H1 (cell line): ENCODE measurements at regions not wholly inside any gene's neighbourhood (a gene's known extent, or its start where the extent isn't known, plus 50 kb on each side); places are given as distances from the start of the nearest gene placed in this dataset.

Experiments used
- CTCF ChIA-PET: fragments of 300-600 bp; sonication (Branson Sonifier 250); formaldehyde crosslinking; loops from one replicate; lab custom pipeline; 2021; ENCODE audit not compliant: partially characterized antibody; lab: Charles Lee
- POLR2A ChIA-PET: fragments of 300-600 bp; sonication (Branson Sonifier 250); formaldehyde crosslinking; loops from one replicate; lab custom pipeline; 2021; ENCODE audit warnings: inconsistent platforms; ENCODE audit not compliant: partially characterized antibody; lab: Charles Lee
- DNase-seq, 2 experiments: peaks; one replicate each; pipeline versions ENCODE4 v3.0.0 to v3.0.0-alpha.2; 2010 to 2022; ENCODE audit warnings: low spot score in 2 of 2, low read depth in 1 of 2, mixed read lengths in 1 of 2
- FAIRE-seq: peaks from 2 replicates; lab custom pipeline; 2011; peaks lifted over from hg19 to GRCh38; lab: Jason Lieb, UNC
- H2AFZ ChIP-seq: 2 replicates; pipeline ENCODE4 v1.8.1; 2012; ENCODE audit warnings: low read length, inconsistent platforms
- H2AK5ac ChIP-seq: 2 replicates; pipeline ENCODE4 v1.6.1; 2013; ENCODE audit warnings: low read depth, low read length
- H2BK120ac ChIP-seq: replicated peaks from 2 replicates; pipeline ENCODE3; 2013; ENCODE audit warnings: low read depth, low read length, inconsistent platforms
- H2BK12ac ChIP-seq: 2 replicates; pipeline ENCODE4 v1.6.1; 2013; ENCODE audit warnings: low read depth, low read length
- H2BK15ac ChIP-seq: 2 replicates; pipeline ENCODE4 v1.6.1; 2013; ENCODE audit warnings: low read length
- H2BK20ac ChIP-seq: 2 replicates; pipeline ENCODE4 v1.6.1; 2013; ENCODE audit warnings: low read length
- H2BK5ac ChIP-seq: 2 replicates; pipeline ENCODE4 v1.6.1; 2013; ENCODE audit warnings: low read depth, low read length
- H3K14ac ChIP-seq: 2 replicates; pipeline ENCODE4 v1.6.1; 2013; ENCODE audit warnings: inconsistent platforms; ENCODE audit not compliant: insufficient read length
- H3K18ac ChIP-seq: 2 replicates; pipeline ENCODE4 v1.6.1; 2013; ENCODE audit warnings: low read length; ENCODE audit errors: extremely low read depth
- H3K23ac ChIP-seq: 2 replicates; pipeline ENCODE4 v1.6.1; 2013; ENCODE audit warnings: inconsistent platforms; ENCODE audit not compliant: insufficient read length
- H3K23me2 ChIP-seq: 2 replicates; pipeline ENCODE4 v1.6.1; 2013; ENCODE audit warnings: low read depth, low read length
- H3K27ac ChIP-seq: 2 replicates; pipeline ENCODE4 v1.6.1; 2011; ENCODE audit warnings: low read depth, low read length, inconsistent platforms
- H3K27me3 ChIP-seq, 4 experiments: replicated peaks in 1 of 4; 1 replicate in 1 of 4; 2 replicates in 3 of 4; pipeline versions ENCODE4 v1.6.1 to v1.8.1; 2011 to 2013; ENCODE audit warnings: low read length in 3 of 4, mild to moderate bottlenecking in 3 of 4, inconsistent platforms in 2 of 4, mixed read lengths in 2 of 4, moderate library complexity in 1 of 4; ENCODE audit not compliant: control insufficient read depth in 3 of 4, insufficient read depth in 3 of 4; ENCODE audit errors: extremely low read depth in 1 of 4
- H3K36me3 ChIP-seq, 4 experiments: 2 replicates each; pipeline versions ENCODE4 v1.6.1 to v1.8.1; 2011 to 2013; ENCODE audit warnings: mild to moderate bottlenecking in 4 of 4, low read length in 3 of 4, moderate library complexity in 2 of 4, control low read depth in 1 of 4, inconsistent platforms in 1 of 4; ENCODE audit not compliant: insufficient read depth in 4 of 4, control insufficient read depth in 2 of 4
- H3K4ac ChIP-seq: replicated peaks from 2 replicates; pipeline ENCODE3; 2013; ENCODE audit warnings: low read length, low read depth, mixed read lengths, inconsistent platforms; ENCODE audit not compliant: insufficient read length
- H3K4me1 ChIP-seq, 4 experiments: replicated peaks in 1 of 4; 1 replicate in 1 of 4; 2 replicates in 3 of 4; pipeline versions ENCODE4 v1.6.1 to v1.8.1; 2011 to 2013; ENCODE audit warnings: low read length in 3 of 4, inconsistent platforms in 2 of 4, mixed read lengths in 1 of 4; ENCODE audit not compliant: insufficient read depth in 4 of 4, control insufficient read depth in 3 of 4
- H3K4me2 ChIP-seq, 2 experiments: 2 replicates each; pipeline versions ENCODE4 v1.6.1 to v1.8.1; 2011 to 2013; ENCODE audit warnings: low read depth in 2 of 2, low read length in 2 of 2, control low read depth in 1 of 2, inconsistent platforms in 1 of 2, mild to moderate bottlenecking in 1 of 2; ENCODE audit not compliant: insufficient read depth in 1 of 2
- H3K4me3 ChIP-seq, 4 experiments: fragments of 200-600, 300-600 bp in 1 of 4; sonication (generic), shearing (Covaris generic), sonication (Bioruptor Twin) in 1 of 4; 2 replicates each; pipeline versions ENCODE4 v1.5.1 to v1.8.1; 2011 to 2016; ENCODE audit warnings: low read length in 4 of 4, low read depth in 3 of 4, control low read depth in 2 of 4, inconsistent platforms in 2 of 4, mild to moderate bottlenecking in 2 of 4, mixed read lengths in 1 of 4, moderate library complexity in 1 of 4; ENCODE audit not compliant: insufficient read depth in 2 of 4; ENCODE audit errors: extremely low read depth in 1 of 4
- H3K56ac ChIP-seq: replicated peaks from 2 replicates; pipeline ENCODE3; 2013; ENCODE audit warnings: low read depth, mild to moderate bottlenecking, mixed read lengths, low read length, inconsistent platforms; ENCODE audit not compliant: insufficient read length
- H3K79me1 ChIP-seq: 2 replicates; pipeline ENCODE4 v1.6.1; 2013; ENCODE audit warnings: low read depth, low read length, control low read depth
- H3K79me2 ChIP-seq, 2 experiments: 2 replicates each; pipeline versions ENCODE4 v1.6.1 to v1.8.1; 2012 to 2013; ENCODE audit warnings: low read length in 2 of 2, mild to moderate bottlenecking in 2 of 2, inconsistent platforms in 1 of 2; ENCODE audit not compliant: insufficient read depth in 2 of 2, control insufficient read depth in 1 of 2
- H3K9ac ChIP-seq, 4 experiments: replicated peaks in 1 of 4; 1 replicate in 1 of 4; 2 replicates in 3 of 4; pipeline versions ENCODE4 v1.6.1 to v1.8.1; 2011 to 2013; ENCODE audit warnings: low read depth in 3 of 4, low read length in 3 of 4, control low read depth in 2 of 4, mild to moderate bottlenecking in 2 of 4, moderate library complexity in 2 of 4, inconsistent platforms in 1 of 4; ENCODE audit errors: extremely low read depth in 1 of 4
- H3K9me3 ChIP-seq, 2 experiments: 2 replicates each; pipeline versions ENCODE4 v1.6.1 to v1.8.1; 2012 to 2013; ENCODE audit warnings: mild to moderate bottlenecking in 2 of 2, moderate library complexity in 2 of 2, control low read depth in 1 of 2, inconsistent platforms in 1 of 2, low read depth in 1 of 2, low read length in 1 of 2, mixed read lengths in 1 of 2; ENCODE audit not compliant: insufficient read depth in 2 of 2
- H4K20me1 ChIP-seq, 2 experiments: replicated peaks in 1 of 2; 2 replicates each; pipeline versions ENCODE3 to v1.8.1; 2011 to 2013; ENCODE audit warnings: inconsistent platforms in 2 of 2, low read length in 2 of 2, mild to moderate bottlenecking in 1 of 2; ENCODE audit not compliant: insufficient read depth in 2 of 2, control insufficient read depth in 1 of 2
- H4K5ac ChIP-seq: 2 replicates; pipeline ENCODE4 v1.6.1; 2013; ENCODE audit warnings: low read length, low read depth, mixed read lengths, inconsistent platforms; ENCODE audit not compliant: insufficient read length
- H4K8ac ChIP-seq: 2 replicates; pipeline ENCODE4 v1.8.0; 2013; ENCODE audit warnings: mild to moderate bottlenecking, moderate library complexity, low read length, inconsistent platforms; ENCODE audit not compliant: insufficient read depth; ENCODE audit errors: extremely low read depth
- H4K91ac ChIP-seq: replicated peaks from 2 replicates; pipeline ENCODE3; 2013; ENCODE audit warnings: low read length, mixed read lengths, inconsistent platforms; ENCODE audit not compliant: insufficient read length
- BACH1 ChIP-seq: IDR thresholded peaks from 2 replicates; pipeline ENCODE4 v1.6.1; 2012; ENCODE audit warnings: low read length, improper control_type of control experiment
- CHD2 ChIP-seq: IDR thresholded peaks from 2 replicates; pipeline ENCODE4 v1.6.1; 2012; ENCODE audit warnings: low read length, improper control_type of control experiment
- EGR1 ChIP-seq: IDR thresholded peaks from 2 replicates; pipeline ENCODE4 v1.6.1; 2011; ENCODE audit warnings: low read depth, low read length, borderline replicate concordance
- HDAC2 ChIP-seq, 2 experiments: fragments of 300-600 bp in 1 of 2; sonication (generic) in 1 of 2; IDR thresholded peaks; 2 replicates each; pipeline ENCODE4 v1.6.1; 2011 to 2012; ENCODE audit warnings: low read depth in 2 of 2, low read length in 2 of 2, mild to moderate bottlenecking in 2 of 2, moderate library complexity in 2 of 2, borderline replicate concordance in 1 of 2, inconsistent platforms in 1 of 2
- KDM1A ChIP-seq: fragments of 200-600, 300-600 bp; sonication (generic); IDR thresholded peaks from 2 replicates; pipeline ENCODE4 v1.7.1; 2016; ENCODE audit warnings: mild to moderate bottlenecking, low read length, borderline replicate concordance
- SIRT6 ChIP-seq: IDR thresholded peaks from one replicate; pipeline ENCODE4 v1.7.1; 2012; ENCODE audit warnings: low read length, inconsistent platforms
- SUZ12 ChIP-seq: fragments of 200-600 bp; sonication (generic); IDR thresholded peaks from 2 replicates; pipeline ENCODE4 v1.6.1; 2012; ENCODE audit warnings: mild to moderate bottlenecking, inconsistent platforms, low read length, moderate library complexity, mixed read lengths
- TBP ChIP-seq: IDR thresholded peaks from 2 replicates; pipeline ENCODE4 v1.6.1; 2011; ENCODE audit warnings: low read depth, low read length, improper control_type of control experiment
- TCF12 ChIP-seq: IDR thresholded peaks from 2 replicates; pipeline ENCODE4 v1.6.1; 2011; ENCODE audit warnings: low read depth, mild to moderate bottlenecking, low read length
- ZNF274 ChIP-seq: IDR thresholded peaks from 2 replicates; pipeline ENCODE4 v1.7.0; 2012; ENCODE audit warnings: low read length, borderline replicate concordance; ENCODE audit errors: extremely low read depth
- WGBS, 2 experiments: shearing (Covaris generic) in 1 of 2; methylation state at CpG; one replicate each; pipeline versions ENCODE4 v1.1.6 to v1.1.7; 2013 to 2015; ENCODE audit warnings: low lambda C conversion rate in 2 of 2, mixed read lengths in 2 of 2, inconsistent platforms in 1 of 2, low coverage in 1 of 2, missing lambda C conversion rate in 1 of 2; ENCODE audit not compliant: insufficient replicate concordance in 2 of 2, insufficient coverage in 1 of 2, insufficient read length in 1 of 2; ENCODE audit errors: extremely low coverage in 1 of 2, missing lambda C conversion rate in 1 of 2; 5-methylcytosine and 5-hydroxymethylcytosine counted together
- TF ChIP-seq, protein P1 (sequence below): IDR thresholded peaks from 2 replicates; pipeline ENCODE4 v1.6.1; 2012; ENCODE audit warnings: inconsistent platforms
- TF ChIP-seq, protein P2 (sequence below): IDR thresholded peaks from 2 replicates; pipeline ENCODE4 v1.6.1; 2012; ENCODE audit warnings: inconsistent platforms

DNA sequence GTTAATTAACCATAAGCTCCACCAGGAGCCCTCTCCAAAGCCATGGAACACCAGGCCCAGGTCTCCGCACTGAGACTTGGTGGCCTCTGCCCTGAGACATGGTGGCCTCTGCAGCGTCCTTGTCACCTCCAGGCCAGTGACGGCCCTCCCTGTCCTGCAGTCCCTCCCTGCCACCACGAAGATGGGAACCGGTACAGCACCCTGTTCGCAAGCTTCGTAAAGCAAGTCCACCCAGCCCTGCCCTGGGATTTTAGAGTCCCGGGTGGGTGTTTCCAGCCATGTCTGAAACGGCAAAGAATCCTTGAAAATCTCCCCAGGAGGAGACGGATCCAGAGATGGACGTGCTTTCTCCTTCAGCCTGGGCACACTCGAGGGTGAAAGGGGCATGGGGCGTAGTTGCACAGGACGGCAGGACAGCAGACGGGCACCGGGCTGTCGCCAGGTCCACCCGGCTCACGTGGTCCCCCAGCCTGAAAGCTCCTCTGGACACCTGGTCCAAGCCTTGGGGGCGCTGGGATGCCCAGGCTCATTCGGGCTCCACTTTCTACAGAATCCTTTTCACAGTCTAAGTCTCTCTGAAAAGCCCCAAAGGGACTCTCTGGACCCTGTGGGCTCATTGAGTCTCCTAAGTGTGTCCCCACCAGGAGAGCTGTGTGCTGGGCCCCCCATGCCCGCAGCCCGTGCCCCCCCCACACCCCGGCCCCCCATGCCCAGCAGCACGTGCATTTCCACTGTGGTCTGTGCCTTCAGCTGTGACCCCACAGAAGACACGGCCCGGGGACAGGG is 456.2 kb downstream of the BRD1 start:
- no peak overlapping the region for H2BK5ac ChIP-seq
- no peaks in the 10 kb centered on the region for H3K79me1 ChIP-seq
- H2BK15ac ChIP-seq = no peak overlapping the region
- H2BK120ac ChIP-seq = no peak overlapping the region
- H3K4me1 ChIP-seq = peaks cover 0 to 8% (median 6%) of the 10 kb centered on the region in 4 experiments; a peak in 4 of 7 replicates
- H2AK5ac ChIP-seq = 0 out of 2 replicates have a peak overlapping the region, but pooled peaks have one; percentile 6
- peak overlapping the region; percentile 38 for H3K4ac ChIP-seq
- H4K5ac ChIP-seq = no peak overlapping the region
- H4K8ac ChIP-seq = 0 out of 2 replicates have a peak overlapping the region, but pooled peaks have one; percentile 57
- 0 out of 7 replicates have a peak, but pooled peaks cover 0 to 3% (median 0%) of the 10 kb centered on the region in 4 experiments for H3K27me3 ChIP-seq
- POLR2A ChIA-PET = interaction anchor here (0.6 kb wide), 1 partner anchor 87 kb away, joined by 3 read pairs; no protein-coding TSS in a partner anchor
- H2AFZ ChIP-seq = no peak overlapping the region
- no peak overlapping the region for H3K4me2 ChIP-seq
- no peaks in the 10 kb centered on the region for H3K23me2 ChIP-seq
- no peaks in the 10 kb centered on the region for H4K20me1 ChIP-seq
- H3K23ac ChIP-seq = no peak overlapping the region
- no peaks in the 10 kb centered on the region for H3K79me2 ChIP-seq
- H3K27ac ChIP-seq = no peak overlapping the region
- H3K36me3 ChIP-seq = no peaks in the 10 kb centered on the region
- H3K4me3 ChIP-seq = no peak overlapping the region
- no peaks in the 10 kb centered on the region for H3K9me3 ChIP-seq
- no peak overlapping the region; the same call in 1 of the 2 replicates for H2BK20ac ChIP-seq
- H4K91ac ChIP-seq = no peak overlapping the region
- no peak overlapping the region for H3K14ac ChIP-seq
- DNase-seq = no peak
- TF ChIP-seq SUZ12 (no peak), EGR1 (no peak), TCF12 (no peak), SIRT6 (no peak), TBP (no peak), BACH1 (no peak), ZNF274 (no peak), KDM1A (no peak), HDAC2 (IDR thresholded peaks at IDR 0.05; ENCODE audit: borderline replicate concordance in 1 of 2, low read depth in 2 of 2, low read length in 2 of 2) (no peak), CHD2 (no peak)
- TF ChIP-seq, protein P1, sequence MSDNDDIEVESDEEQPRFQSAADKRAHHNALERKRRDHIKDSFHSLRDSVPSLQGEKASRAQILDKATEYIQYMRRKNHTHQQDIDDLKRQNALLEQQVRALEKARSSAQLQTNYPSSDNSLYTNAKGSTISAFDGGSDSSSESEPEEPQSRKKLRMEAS = no peak
- TF ChIP-seq, protein P2, sequence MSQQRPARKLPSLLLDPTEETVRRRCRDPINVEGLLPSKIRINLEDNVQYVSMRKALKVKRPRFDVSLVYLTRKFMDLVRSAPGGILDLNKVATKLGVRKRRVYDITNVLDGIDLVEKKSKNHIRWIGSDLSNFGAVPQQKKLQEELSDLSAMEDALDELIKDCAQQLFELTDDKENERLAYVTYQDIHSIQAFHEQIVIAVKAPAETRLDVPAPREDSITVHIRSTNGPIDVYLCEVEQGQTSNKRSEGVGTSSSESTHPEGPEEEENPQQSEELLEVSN = no peak
- peak overlapping the region; percentile 50; the same call in 1 of the 2 replicates for H2BK12ac ChIP-seq
- no peak overlapping the region for H3K56ac ChIP-seq
- H3K9ac ChIP-seq = no peak overlapping the region
- FAIRE-seq = no peak
- WGBS, 2 experiments = 91% methylated on average over 21 of the region's 27 CpGs; no CpG with 5 or more reads in 1 of the 2 experiments
- no peak overlapping the region for H3K18ac ChIP-seq
- CTCF ChIA-PET = no interaction called here
